HG02840 (cell line): ENCODE measurements at regions not wholly inside any gene's neighbourhood (a gene's known extent, or its start where the extent isn't known, plus 50 kb on each side); places are given as distances from the start of the nearest gene placed in this dataset.

Experiments
- ATAC-seq: cut with Tn5 transposase; IDR thresholded peaks from one replicate; pipeline ENCODE4 v1.9.1; 2021; ENCODE audit warnings: mild to moderate bottlenecking, moderate library complexity, moderate number of reproducible peaks; ENCODE audit not compliant: unreplicated experiment, low FRiP score

- no peak for ATAC-seq
Observed at GRCh38 chr3:161977850-161978249, 481.2 kb downstream of the OTOL1 start.

- ATAC-seq = no peak
Observed at GRCh38 chr3:161987933-161988332, 491.3 kb downstream of the OTOL1 start.

- ATAC-seq = no peak
Observed at GRCh38 chr3:161989012-161989411, 492.4 kb downstream of the OTOL1 start.

GRCh38 chr3:161990036-161990435 lies 493.4 kb downstream of the OTOL1 start:
- no peak for ATAC-seq

- no peak for ATAC-seq
Observed at GRCh38 chr3:161991901-161992540, 495.4 kb downstream of the OTOL1 start.

- no peak for ATAC-seq
Observed at GRCh38 chr3:161999846-162000245, 503.2 kb downstream of the OTOL1 start.

- no peak for ATAC-seq
Observed at GRCh38 chr3:162007722-162008121, 511.1 kb downstream of the OTOL1 start.

- no peak for ATAC-seq
Observed at GRCh38 chr3:162012633-162013032, 516.0 kb downstream of the OTOL1 start.

- no peak for ATAC-seq
Observed at GRCh38 chr3:162014284-162014683, 517.7 kb downstream of the OTOL1 start.

- ATAC-seq = no peak
Observed at GRCh38 chr3:162015856-162016255, 519.2 kb downstream of the OTOL1 start.

GRCh38 chr3:162019817-162020216 lies 523.2 kb downstream of the OTOL1 start:
- ATAC-seq = no peak

- no peak for ATAC-seq
Observed at GRCh38 chr3:162021206-162021605, 524.6 kb downstream of the OTOL1 start.

GRCh38 chr3:162022911-162023310 lies 526.3 kb downstream of the OTOL1 start:
- no peak for ATAC-seq

- no peak for ATAC-seq
Observed at GRCh38 chr3:162029736-162030135, 533.1 kb downstream of the OTOL1 start.

- ATAC-seq = no peak
Observed at GRCh38 chr3:162034368-162034767, 537.8 kb downstream of the OTOL1 start.

GRCh38 chr3:162041622-162042021 lies 545.0 kb downstream of the OTOL1 start:
- ATAC-seq = no peak

- ATAC-seq = no peak
Observed at GRCh38 chr3:162052636-162053035, 556.0 kb downstream of the OTOL1 start.

GRCh38 chr3:162072656-162073164 lies 576.1 kb downstream of the OTOL1 start:
- ATAC-seq = no peak

- no peak for ATAC-seq
Observed at GRCh38 chr3:162073422-162073975, 576.9 kb downstream of the OTOL1 start.

- no peak for ATAC-seq
Observed at GRCh38 chr3:162077108-162077507, 580.5 kb downstream of the OTOL1 start.

- ATAC-seq = no peak
Observed at GRCh38 chr3:162082516-162082915, 585.9 kb downstream of the OTOL1 start.

GRCh38 chr3:162087361-162087760 lies 590.8 kb downstream of the OTOL1 start:
- no peak for ATAC-seq
